ENCODE measurements at regions not wholly inside any gene's neighbourhood (a gene's known extent, or its start where the extent isn't known, plus 50 kb on each side); places are given as distances from the start of the nearest gene placed in this dataset.

- TF ChIP-seq EZH2phosphoT487 (IDR thresholded peaks at IDR 0.05; ENCODE audit: borderline replicate concordance, low read length): no peak
- TF ChIP-seq CTCF (IDR thresholded peaks at IDR 0.05; ENCODE audit: low read depth, low read length, poor library complexity, severe bottlenecking): no peak
Observed at GRCh38 chr13:59522652-59523051, 641.1 kb downstream of the DIAPH3 start.

Measured in DOHH2 (cell line).